A172 (cell line): ENCODE measurements at regions not wholly inside any gene's neighbourhood (a gene's known extent, or its start where the extent isn't known, plus 50 kb on each side); places are given as distances from the start of the nearest gene placed in this dataset.

Experiments used
- DNase-seq: peaks from one replicate; pipeline ENCODE4 v3.0.0-alpha.2; 2015; ENCODE audit warnings: low spot score

GRCh38 chr16:35732046-35732810, 2272.8 kb downstream of the TP53TG3F start:
- no peak for DNase-seq

GRCh38 chr16:35733278-35733965, 2274.0 kb downstream of the TP53TG3F start:
- no peak for DNase-seq

- no peak for DNase-seq
These were observed 2274.7 kb downstream of the TP53TG3F start for GRCh38 chr16:35733971-35734702.

- DNase-seq, result no peak
These were observed 2275.5 kb downstream of the TP53TG3F start for GRCh38 chr16:35734728-35735402.

GRCh38 chr16:35735403-35736251, 2276.2 kb downstream of the TP53TG3F start:
- DNase-seq, result no peak

GRCh38 chr16:35736546-35736945, 2277.1 kb downstream of the TP53TG3F start:
- no peak for DNase-seq

- no peak for DNase-seq
These were observed 2277.7 kb downstream of the TP53TG3F start for GRCh38 chr16:35737076-35737475.

- DNase-seq, result no peak
These were observed 2282.1 kb downstream of the TP53TG3F start for GRCh38 chr16:35741546-35741945.

- no peak for DNase-seq
These were observed 2283.8 kb downstream of the TP53TG3F start for GRCh38 chr16:35743101-35743692.

GRCh38 chr16:35744084-35744483, 2284.7 kb downstream of the TP53TG3F start:
- DNase-seq, result no peak

GRCh38 chr16:35744726-35745125, 2285.3 kb downstream of the TP53TG3F start:
- DNase-seq, result no peak

GRCh38 chr16:35745191-35745590, 2285.8 kb downstream of the TP53TG3F start:
- no peak for DNase-seq

GRCh38 chr16:35745821-35746248, 2286.4 kb downstream of the TP53TG3F start:
- no peak for DNase-seq

- no peak for DNase-seq
These were observed 2287.0 kb downstream of the TP53TG3F start for GRCh38 chr16:35746281-35746962.

GRCh38 chr16:35746963-35747657, 2287.7 kb downstream of the TP53TG3F start:
- DNase-seq, result no peak

GRCh38 chr16:35747658-35748455, 2288.4 kb downstream of the TP53TG3F start:
- no peak for DNase-seq

- no peak for DNase-seq
These were observed 2289.3 kb downstream of the TP53TG3F start for GRCh38 chr16:35748621-35749252.
